BE2C (cell line): ENCODE measurements at regions not wholly inside any gene's neighbourhood (a gene's known extent, or its start where the extent isn't known, plus 50 kb on each side); places are given as distances from the start of the nearest gene placed in this dataset.

Experiments
- DNase-seq: peaks from one replicate; pipeline ENCODE4 v3.0.0-alpha.2; 2020
- H3K27me3 ChIP-seq: fragments of 250-450 bp; sonication (Bioruptor Pico); 2 replicates; pipeline ENCODE4 v1.5.1; 2020; ENCODE audit warnings: mild to moderate bottlenecking
- H3K36me3 ChIP-seq: fragments of 250-450 bp; sonication (Bioruptor Pico); 2 replicates; pipeline ENCODE4 v1.5.1; 2020; ENCODE audit warnings: mild to moderate bottlenecking
- H3K4me1 ChIP-seq: fragments of 250-450 bp; sonication (Bioruptor Pico); 2 replicates; pipeline ENCODE4 v1.5.1; 2020
- H3K4me3 ChIP-seq: 2 replicates; pipeline ENCODE4 v1.5.1; 2011; ENCODE audit warnings: low read depth, low read length
- H3K9me3 ChIP-seq: fragments of 250-450 bp; sonication (Bioruptor Pico); 2 replicates; pipeline ENCODE4 v1.5.1; 2020
- TF ChIP-seq, protein P1 (sequence below): IDR thresholded peaks from 2 replicates; pipeline ENCODE4 v1.5.1; 2012; ENCODE audit warnings: mild to moderate bottlenecking, low read depth, low read length

DNA sequence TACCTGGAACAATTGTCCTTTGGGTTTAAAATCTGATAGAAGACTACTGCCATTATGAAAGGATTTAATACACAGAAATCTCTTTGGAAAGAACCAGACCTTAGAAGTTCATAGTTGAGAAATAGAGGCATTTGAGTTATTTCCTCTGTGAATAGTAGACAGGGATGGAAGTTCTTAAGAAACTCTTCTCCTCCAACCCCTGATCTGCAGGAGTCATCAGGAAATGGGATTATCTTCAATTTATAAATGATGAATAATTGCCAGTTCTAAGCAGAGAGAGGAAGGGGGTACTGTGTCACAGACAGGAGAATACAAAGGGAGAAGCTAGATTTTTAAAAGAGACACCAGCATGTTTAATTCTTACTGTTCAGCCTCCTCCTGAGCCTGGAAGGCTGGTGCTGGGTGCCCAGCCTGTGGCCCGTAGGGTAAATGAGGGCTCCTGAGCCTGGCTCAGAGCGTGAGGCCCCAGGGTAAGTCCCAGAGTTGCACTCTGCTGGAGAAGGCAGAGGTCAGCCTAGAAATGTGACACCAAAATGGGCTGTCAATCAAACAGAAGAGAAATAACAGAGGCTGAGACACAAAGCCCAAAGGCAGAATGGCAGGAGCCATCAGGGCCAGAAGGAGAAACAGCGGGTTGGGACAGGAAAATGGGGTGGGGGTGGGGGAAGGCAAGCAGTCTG lies 58.2 kb upstream of the PKDCC start:
- H3K36me3 ChIP-seq: no peaks in the 10 kb centered on the region
- H3K4me3 ChIP-seq: no peak overlapping the region
- H3K27me3 ChIP-seq: no peaks in the 10 kb centered on the region
- DNase-seq: no peak
- no peaks in the 10 kb centered on the region for H3K9me3 ChIP-seq
- TF ChIP-seq, protein P1, sequence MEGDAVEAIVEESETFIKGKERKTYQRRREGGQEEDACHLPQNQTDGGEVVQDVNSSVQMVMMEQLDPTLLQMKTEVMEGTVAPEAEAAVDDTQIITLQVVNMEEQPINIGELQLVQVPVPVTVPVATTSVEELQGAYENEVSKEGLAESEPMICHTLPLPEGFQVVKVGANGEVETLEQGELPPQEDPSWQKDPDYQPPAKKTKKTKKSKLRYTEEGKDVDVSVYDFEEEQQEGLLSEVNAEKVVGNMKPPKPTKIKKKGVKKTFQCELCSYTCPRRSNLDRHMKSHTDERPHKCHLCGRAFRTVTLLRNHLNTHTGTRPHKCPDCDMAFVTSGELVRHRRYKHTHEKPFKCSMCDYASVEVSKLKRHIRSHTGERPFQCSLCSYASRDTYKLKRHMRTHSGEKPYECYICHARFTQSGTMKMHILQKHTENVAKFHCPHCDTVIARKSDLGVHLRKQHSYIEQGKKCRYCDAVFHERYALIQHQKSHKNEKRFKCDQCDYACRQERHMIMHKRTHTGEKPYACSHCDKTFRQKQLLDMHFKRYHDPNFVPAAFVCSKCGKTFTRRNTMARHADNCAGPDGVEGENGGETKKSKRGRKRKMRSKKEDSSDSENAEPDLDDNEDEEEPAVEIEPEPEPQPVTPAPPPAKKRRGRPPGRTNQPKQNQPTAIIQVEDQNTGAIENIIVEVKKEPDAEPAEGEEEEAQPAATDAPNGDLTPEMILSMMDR: no peak
- no peaks in the 10 kb centered on the region; the same call in none of the 2 replicates for H3K4me1 ChIP-seq

DNA sequence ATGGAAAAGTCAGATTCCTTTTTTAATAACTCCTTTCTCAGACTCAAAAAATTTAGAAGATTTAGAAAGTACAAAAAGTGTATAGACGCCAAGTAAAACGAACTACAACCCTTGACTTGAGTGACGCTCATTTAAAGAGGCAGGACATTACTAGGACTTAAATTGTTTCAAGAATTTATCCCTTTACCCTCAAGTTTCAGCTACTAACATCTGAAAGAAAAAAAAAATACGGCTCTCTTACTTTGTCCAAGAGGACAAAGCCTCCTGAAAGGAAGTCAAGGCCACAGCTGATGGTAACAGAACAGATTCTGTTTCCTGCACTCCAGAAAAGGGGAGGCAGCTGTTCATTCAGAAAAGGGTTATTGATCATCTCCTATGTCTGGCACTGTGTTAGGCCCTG lies 57.6 kb upstream of the PKDCC start:
- no peak for DNase-seq
- TF ChIP-seq, protein P1: no peak
- Histone ChIP-seq H3K4me3 (no peak overlapping the region), H3K4me1 (no peaks in the 10 kb centered on the region; the same call in none of the 2 replicates), H3K27me3 (no peaks in the 10 kb centered on the region), H3K9me3 (no peaks in the 10 kb centered on the region), H3K36me3 (no peaks in the 10 kb centered on the region)

DNA sequence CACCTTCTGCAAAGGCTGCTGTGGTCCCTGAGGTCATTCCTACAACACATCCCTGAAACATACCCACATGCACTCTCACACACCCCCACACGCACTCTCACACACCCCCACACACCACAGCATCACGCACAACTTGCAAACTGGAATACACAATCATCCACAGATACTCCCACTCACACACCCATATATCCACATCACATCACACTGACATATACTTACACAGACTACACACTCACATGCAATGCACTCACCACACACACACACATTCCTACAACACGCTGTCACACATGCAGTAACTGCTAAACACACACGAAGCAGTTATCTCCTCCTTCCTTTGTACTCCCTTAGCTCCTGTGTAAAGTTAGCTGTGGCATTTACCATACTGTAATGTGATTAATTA lies 57.1 kb upstream of the PKDCC start:
- Histone ChIP-seq H3K27me3 (no peaks in the 10 kb centered on the region), H3K9me3 (no peaks in the 10 kb centered on the region), H3K4me3 (no peak overlapping the region), H3K4me1 (no peaks in the 10 kb centered on the region; the same call in none of the 2 replicates), H3K36me3 (no peaks in the 10 kb centered on the region)
- TF ChIP-seq, protein P1: no peak
- DNase-seq: no peak

DNA sequence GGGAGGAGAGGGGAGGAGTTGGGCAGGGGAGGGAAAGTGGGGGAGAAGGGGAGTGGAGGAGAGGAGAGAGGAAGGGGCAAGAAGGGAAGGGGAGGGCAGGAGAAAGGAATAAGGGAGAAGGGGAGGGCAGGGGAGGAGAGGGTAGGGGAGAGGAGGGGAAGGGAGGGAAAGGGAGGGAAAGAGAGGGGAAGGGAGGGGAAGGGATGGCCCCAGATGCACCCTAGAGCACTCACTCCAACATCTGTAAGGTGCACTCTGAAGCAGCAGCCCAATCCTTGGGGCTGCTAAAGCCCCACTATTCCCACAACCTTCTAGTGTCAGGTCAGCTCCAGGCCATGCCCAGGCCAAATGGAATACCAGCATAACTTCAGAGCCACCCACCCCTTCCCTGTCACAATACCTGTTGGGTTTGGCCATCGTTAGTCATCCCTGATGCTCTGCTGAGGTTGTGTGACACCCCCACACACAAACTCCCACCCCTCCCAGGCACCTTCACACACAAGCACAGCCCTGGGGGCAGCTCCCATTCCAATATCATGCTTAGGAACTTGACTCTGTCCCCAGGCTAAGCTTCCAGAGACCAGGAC lies 55.7 kb upstream of the PKDCC start:
- Histone ChIP-seq H3K36me3 (no peaks in the 10 kb centered on the region), H3K4me1 (no peaks in the 10 kb centered on the region; the same call in none of the 2 replicates), H3K9me3 (no peaks in the 10 kb centered on the region), H3K27me3 (no peaks in the 10 kb centered on the region), H3K4me3 (no peak overlapping the region)
- DNase-seq: no peak
- TF ChIP-seq, protein P1: no peak

DNA sequence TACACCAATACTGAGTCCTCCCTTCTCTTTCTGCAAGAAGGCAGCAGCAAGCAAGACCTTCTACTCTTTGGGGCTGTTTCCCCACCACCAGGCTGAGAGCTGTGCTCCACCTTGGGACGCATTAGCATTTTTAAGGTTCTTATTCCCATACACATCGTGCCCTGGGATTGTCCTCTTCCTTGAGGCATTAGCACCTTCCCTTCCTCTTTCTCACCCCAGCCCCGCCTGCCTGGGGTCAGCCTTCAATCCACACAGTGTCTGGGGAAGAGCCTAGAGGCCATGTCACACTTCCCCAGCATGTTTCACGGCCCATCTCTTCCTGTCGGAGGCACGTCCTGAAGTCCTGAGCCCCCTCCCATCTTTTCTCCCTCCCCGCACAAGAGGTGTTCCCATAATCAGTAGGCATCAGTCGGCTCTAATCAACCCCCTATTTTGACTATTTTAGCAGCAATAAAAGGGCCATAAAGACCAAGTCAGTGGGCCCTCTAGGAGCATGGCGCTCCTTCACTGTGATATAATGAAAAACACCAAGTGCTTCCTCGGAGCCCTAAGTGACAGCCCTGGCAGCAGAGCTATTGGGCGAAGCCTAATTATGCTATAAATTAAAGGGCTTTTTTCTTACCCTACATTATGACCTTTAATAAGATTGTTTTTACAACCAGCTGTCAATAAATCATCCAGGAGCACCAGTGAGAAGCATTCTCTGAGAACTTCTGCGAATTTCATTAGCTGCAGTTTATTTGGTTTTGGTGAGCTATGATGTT lies 55.0 kb upstream of the PKDCC start:
- Histone ChIP-seq H3K4me1 (no peaks in the 10 kb centered on the region; the same call in none of the 2 replicates), H3K36me3 (no peaks in the 10 kb centered on the region), H3K27me3 (no peaks in the 10 kb centered on the region), H3K4me3 (no peak overlapping the region), H3K9me3 (no peaks in the 10 kb centered on the region)
- TF ChIP-seq, protein P1: no peak
- DNase-seq: no peak
